Activated CD8-positive, alpha-beta memory T cell treated with anti-CD3 and anti-CD28 coated beads for 36 hours (primary cell): ENCODE measurements at regions not wholly inside any gene's neighbourhood (a gene's known extent, or its start where the extent isn't known, plus 50 kb on each side); places are given as distances from the start of the nearest gene placed in this dataset.
"Not testable (repeated sequence)": the region's sequence is repeated elsewhere in the genome, so short reads cannot be mapped to it uniquely, and the experiment has no call there.

ENCODE experiments used
- CTCF ChIA-PET: fragments of 350-600 bp; sonication (Branson Sonifier 250); formaldehyde crosslinking; loops from one replicate; lab custom pipeline; 2021; ENCODE audit warnings: antibody characterized with exemption; lab: Charles Lee
- POLR2A ChIA-PET: fragments of 350-600 bp; sonication (Branson Sonifier 250); formaldehyde crosslinking; loops from one replicate; lab custom pipeline; 2021; ENCODE audit warnings: antibody characterized with exemption; lab: Charles Lee

- ChIA-PET CTCF (no interaction called here), POLR2A (no interaction called here)
Observed at GRCh38 chr3:72278349-72279067, 493.6 kb upstream of the PROK2 start.

- POLR2A ChIA-PET: no interaction called here
- CTCF ChIA-PET: no interaction called here
Observed at GRCh38 chr3:72277710-72278109, 492.8 kb upstream of the PROK2 start.

DNA sequence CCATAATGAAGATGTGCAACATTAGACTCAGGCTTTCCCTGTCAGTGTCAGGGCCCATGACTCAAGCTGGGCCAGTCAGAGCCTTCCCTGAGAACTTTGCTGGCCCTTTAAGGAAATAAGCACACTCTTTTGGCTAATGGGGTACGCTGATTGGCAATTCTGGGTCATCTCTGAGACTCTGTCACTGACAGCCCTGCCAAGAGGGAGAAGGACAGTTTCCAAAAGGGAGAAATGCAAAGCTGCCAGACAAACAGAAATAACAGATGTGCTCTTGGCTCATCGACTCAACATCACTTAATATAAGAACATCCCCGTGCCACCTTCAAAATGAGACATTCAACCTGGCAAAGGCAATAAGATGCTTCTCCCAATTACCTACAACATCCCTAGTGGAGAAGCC is 491.9 kb upstream of the PROK2 start:
- CTCF ChIA-PET: no interaction called here

GRCh38 chr3:72275331-72275751 is 490.4 kb upstream of the PROK2 start:
- CTCF ChIA-PET: no interaction called here

More for the DNA sequence above, 491.9 kb upstream of the PROK2 start:
- POLR2A ChIA-PET: no interaction called here

DNA sequence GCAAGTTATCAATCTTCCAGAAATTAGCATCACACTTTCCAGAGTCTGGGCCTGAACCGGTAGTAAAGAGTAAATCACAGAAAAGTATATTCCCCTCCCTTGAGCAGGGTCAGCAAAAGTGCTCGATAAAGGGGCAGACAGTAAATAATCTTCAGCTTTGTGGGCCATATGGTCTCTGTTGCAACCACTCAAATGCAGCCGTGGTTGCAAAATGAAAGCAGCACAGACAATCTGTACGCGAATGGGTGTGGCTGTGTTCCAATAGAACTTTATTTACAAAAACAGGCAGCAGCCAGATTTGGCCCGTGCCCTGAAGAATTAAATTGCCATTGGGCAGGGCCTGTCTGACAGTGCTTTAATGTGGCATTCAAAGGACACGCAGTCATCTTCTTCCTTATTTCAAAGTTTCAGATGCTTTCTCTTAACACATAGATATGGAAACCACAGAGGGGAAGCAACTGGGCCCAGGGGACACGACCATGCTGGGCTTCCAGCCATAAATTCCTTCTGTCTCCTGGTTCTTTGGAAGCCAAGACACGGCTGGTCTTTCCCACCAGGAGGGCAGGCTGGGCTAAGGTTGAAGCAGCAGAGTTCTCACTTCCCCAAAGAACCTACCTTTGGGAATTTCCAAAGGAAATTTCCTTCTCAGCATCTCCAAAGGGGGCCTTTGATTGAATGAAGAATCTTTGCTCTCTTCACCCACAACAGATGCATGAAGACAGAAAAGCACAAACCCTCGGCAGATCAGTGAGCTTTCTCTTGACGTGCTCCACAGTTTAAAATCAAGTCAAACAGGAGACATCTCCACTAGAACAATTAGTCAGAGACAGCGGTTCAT is 489.8 kb upstream of the PROK2 start:
- CTCF ChIA-PET: no interaction called here
- POLR2A ChIA-PET: no interaction called here

More at GRCh38 chr3:72275331-72275751, 490.4 kb upstream of the PROK2 start:
- POLR2A ChIA-PET: no interaction called here

GRCh38 chr3:72273615-72274014 is 488.7 kb upstream of the PROK2 start:
- POLR2A ChIA-PET: no interaction called here

DNA sequence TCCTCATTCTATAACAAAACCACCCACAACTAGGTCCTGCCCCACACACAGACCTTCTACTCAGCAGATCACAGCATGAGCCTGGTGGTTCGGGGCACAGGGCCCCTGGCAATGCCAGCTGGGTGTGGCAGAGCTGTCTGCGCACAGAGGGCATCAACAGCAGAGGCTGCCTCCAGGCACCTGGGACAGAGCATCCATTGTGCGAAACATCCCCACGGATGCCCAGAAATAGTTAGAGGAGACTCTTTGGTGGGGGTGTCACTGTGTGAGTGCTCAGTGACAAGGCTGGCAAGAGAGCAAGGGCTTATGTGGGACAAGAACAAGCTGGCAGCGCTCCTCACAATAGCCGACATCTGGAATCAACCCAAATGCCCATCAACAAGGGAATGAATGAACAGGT is 487.4 kb upstream of the PROK2 start:
- ChIA-PET CTCF (no interaction called here), POLR2A (no interaction called here)

More at GRCh38 chr3:72273615-72274014, 488.7 kb upstream of the PROK2 start:
- CTCF ChIA-PET: no interaction called here

DNA sequence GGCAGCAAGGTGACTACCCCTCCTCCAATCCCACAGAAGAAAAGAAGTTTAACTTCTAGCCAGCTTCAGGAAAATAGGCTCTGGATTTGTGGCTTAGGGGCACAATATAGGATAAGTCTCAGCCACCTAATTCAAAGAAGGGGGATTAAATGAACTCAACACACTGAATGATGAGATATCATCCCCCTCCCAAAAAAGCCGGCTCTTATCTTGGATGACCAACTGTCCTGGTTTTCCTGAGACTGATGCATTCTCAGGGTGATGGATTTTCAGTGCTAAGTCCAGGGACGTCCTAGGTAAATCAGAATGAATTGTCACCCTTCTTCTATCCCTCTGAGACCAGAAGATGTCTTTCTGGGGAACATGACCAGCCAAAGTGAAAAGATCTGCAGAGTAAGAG is 487.0 kb upstream of the PROK2 start:
- ChIA-PET POLR2A (no interaction called here), CTCF (no interaction called here)

DNA sequence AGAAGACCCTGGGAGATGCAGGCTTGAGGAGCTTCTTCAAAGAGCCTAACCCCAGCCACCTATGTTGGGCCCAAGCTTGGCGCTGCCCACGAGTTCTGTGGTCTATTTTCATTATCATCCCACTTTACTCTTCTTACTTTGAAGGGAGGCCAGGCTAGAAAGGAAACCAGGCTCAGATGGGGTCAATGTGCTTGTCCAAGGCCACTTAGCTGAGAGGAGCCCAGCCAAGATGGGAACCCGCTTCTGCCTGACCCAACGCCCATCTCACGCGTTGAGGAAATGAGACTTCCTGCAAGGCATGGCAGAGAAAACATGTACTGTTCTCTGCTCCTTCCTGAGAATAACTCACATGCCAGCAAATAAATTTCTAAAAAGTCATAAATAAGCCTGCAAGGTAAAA is 486.3 kb upstream of the PROK2 start:
- POLR2A ChIA-PET: no interaction called here

GRCh38 chr3:72270730-72271129 is 485.8 kb upstream of the PROK2 start:
- POLR2A ChIA-PET: interaction anchor here (1.0 kb wide), 1 partner anchor 11 kb away, joined by 3 read pairs; no protein-coding TSS in a partner anchor

More for the DNA sequence above, 486.3 kb upstream of the PROK2 start:
- CTCF ChIA-PET: no interaction called here

GRCh38 chr3:72270072-72270681 is 485.2 kb upstream of the PROK2 start:
- CTCF ChIA-PET: interaction anchor here (0.9 kb wide), 1 partner anchor 402 kb away, joined by 3 read pairs; no protein-coding TSS in a partner anchor
- POLR2A ChIA-PET: interaction anchor here (1.0 kb wide), 1 partner anchor 11 kb away, joined by 3 read pairs; no protein-coding TSS in a partner anchor

More at GRCh38 chr3:72270730-72271129, 485.8 kb upstream of the PROK2 start:
- CTCF ChIA-PET: interaction anchor here (0.9 kb wide), 1 partner anchor 403 kb away, joined by 3 read pairs; no protein-coding TSS in a partner anchor

- POLR2A ChIA-PET: no interaction called here
- CTCF ChIA-PET: no interaction called here
Observed at GRCh38 chr3:72269475-72269874, 484.5 kb upstream of the PROK2 start.

GRCh38 chr3:72266921-72267524 is 482.1 kb upstream of the PROK2 start:
- CTCF ChIA-PET, POLR2A ChIA-PET: not testable (repeated sequence)

DNA sequence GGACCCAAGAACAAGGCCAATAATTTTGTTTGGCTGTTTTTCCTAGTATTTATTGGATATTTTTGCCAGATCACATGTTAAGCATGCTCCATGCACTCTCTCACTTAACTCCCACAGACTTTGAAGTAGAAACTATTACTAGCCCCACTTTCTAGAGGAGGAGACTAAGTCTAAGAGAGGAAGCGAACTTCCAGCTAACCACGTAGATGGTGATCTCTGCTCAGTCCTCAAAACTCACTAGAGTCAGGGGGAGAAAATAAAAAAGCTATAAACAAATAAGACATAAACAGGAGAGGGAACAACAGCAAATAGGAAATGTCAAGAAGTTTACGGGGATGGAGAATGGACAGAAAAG is 481.0 kb upstream of the PROK2 start:
- POLR2A ChIA-PET: no interaction called here
- CTCF ChIA-PET: no interaction called here

DNA sequence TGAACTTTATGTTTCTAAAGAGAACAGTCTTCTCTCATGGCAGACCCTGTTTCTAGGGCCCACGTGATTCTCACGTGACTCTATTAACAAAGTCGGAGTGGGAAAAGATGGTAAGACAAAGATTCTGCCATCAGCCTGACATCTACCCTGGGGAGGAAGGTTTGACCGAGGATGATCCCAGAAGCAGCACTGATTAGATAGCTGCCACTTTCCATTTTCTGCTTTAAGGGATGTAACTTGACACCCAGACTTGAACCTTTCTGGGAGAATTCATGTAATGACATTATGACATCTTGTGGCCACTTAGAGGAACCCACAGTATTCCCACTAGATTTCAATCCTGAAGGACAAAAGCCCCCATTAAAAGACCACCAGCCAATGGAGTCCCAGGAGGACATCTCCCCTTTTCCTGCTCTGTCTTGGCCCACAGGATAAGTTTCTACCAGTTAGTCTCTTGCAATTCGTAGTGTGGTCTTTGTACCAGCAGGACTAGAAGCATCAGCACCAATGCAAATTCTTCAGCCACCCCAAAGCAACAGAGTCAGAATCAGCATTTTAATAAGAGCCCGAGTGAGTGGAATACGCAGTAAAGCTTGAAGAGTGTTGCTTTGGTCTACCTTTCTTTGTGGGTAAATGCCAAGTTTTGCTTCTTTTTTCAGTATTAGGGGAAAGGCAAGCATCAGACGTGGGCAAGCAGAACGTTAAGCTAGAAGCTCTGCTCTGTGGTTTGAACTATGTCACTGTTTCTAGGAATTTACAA is 480.5 kb upstream of the PROK2 start:
- POLR2A ChIA-PET: no interaction called here

GRCh38 chr3:72263223-72263990 is 478.5 kb upstream of the PROK2 start:
- ChIA-PET POLR2A (no interaction called here), CTCF (no interaction called here)

More for the DNA sequence above, 480.5 kb upstream of the PROK2 start:
- CTCF ChIA-PET: no interaction called here

GRCh38 chr3:72262736-72263135 is 477.8 kb upstream of the PROK2 start:
- ChIA-PET CTCF (no interaction called here), POLR2A (no interaction called here)
